PC-3 (cell line): ENCODE measurements at regions not wholly inside any gene's neighbourhood (a gene's known extent, or its start where the extent isn't known, plus 50 kb on each side); places are given as distances from the start of the nearest gene placed in this dataset.

Experiments used
- EZH2 ChIP-seq: fragments of 300-600 bp; sonication (generic); IDR thresholded peaks from one replicate; pipeline ENCODE4 v1.6.1; 2017; ENCODE audit warnings: antibody characterized with exemption, mild to moderate bottlenecking, low read length; ENCODE audit not compliant: unreplicated experiment
- EZH2phosphoT487 ChIP-seq: fragments of 300-600 bp; sonication (generic); IDR thresholded peaks from 2 replicates; pipeline ENCODE4 v1.6.1; 2018; ENCODE audit warnings: mild to moderate bottlenecking, antibody characterized with exemption, low read length, borderline replicate concordance

DNA sequence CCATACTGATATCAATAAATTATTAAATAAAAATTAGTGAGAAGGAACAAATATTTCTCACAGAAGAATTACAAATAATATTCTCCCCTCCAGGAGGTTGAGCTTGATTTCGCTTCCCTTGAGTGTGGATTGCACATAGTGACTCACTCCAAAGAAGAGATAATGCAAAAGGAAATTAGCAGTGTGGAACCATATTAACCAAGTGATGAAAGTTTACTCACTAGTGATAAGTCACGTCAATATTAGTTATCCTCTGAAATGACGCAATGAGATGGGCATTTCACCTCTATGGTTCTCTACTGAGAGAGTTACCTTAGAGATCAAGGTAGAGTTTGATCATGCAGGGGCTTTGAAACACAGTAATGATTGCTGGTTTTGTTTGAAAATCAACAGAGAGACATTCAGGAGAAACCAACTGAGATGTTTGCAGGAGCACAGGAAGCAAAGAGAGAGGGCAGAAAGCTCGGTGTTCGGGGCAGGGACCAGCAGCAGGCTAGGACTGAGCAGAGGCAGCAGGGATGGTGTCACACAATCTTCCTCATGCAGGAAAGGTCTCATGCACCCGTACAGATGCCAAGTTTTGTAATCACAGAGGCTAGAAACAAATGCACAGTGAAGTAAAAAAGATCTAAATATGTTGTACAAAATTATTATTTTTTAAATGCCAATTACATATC lies 634.5 kb downstream of the QKI start:
- TF ChIP-seq EZH2 (no peak), EZH2phosphoT487 (no peak)
